HG03095 (cell line): ENCODE measurements at regions not wholly inside any gene's neighbourhood (a gene's known extent, or its start where the extent isn't known, plus 50 kb on each side); places are given as distances from the start of the nearest gene placed in this dataset.

Experiments used
- ATAC-seq: cut with Tn5 transposase; IDR thresholded peaks from one replicate; pipeline ENCODE4 v1.9.1; 2021; ENCODE audit warnings: moderate library complexity; ENCODE audit not compliant: unreplicated experiment

- no peak for ATAC-seq
These were observed 122.3 kb downstream of the SPATA19 start for GRCh38 chr11:133723056-133723455.

- ATAC-seq, result no peak
These were observed 124.4 kb downstream of the SPATA19 start for GRCh38 chr11:133720951-133721350.

DNA sequence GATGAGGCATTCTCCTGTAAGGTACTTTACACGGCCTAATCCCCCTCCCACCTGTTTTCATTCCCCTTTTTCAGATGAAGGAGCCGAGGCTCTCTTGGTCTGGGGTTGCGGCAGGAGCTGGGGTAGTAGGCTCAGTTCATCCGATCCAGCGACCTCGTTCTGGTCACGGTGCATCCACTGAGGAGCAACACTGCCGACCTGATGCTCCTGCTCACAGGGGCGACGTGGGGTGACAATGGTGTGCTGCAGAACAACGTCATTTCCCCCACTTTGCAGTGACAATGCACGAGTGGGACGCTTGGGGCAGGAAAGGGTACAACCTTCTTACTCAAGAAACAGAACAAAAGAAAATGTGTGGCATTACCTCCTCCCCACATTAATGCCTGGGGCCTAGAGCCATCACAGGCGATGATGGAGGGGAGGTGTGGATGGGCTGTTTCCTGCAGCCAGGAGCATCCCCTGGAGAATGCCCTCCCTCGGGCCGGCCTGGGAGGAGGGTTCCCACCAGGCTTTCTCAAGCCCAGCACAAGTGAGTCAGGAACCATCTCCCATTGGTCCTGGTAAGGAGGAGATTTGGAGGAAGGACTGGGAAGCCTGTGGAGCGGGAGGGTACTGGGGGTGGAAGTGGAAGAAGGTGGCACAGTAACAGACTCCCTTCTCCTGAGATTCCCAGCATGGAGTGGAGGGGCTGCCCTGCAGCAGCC lies 125.6 kb downstream of the SPATA19 start:
- no peak for ATAC-seq

GRCh38 chr11:133718831-133719230 lies 126.5 kb downstream of the SPATA19 start:
- no peak for ATAC-seq

- no peak for ATAC-seq
These were observed 127.1 kb downstream of the SPATA19 start for GRCh38 chr11:133718238-133718637.

DNA sequence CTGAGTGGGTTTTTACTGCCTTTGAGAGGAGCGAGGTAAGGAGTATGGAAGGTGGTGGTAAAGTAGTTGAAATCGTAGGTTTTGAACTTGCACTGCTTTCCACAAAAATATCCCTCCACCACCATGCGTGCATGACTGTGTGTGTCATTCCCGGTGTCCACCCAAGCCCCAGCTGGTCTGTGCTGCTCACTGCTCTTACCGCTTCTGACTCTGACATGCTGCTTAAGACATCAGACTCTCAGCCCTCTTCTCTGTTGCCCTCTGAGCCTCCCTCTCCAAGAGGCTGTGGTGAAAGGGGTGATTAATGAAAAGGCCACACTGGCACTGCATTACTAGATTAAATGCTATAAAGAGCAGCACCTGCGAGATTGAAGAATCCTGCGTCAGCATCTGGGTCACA lies 128.7 kb downstream of the SPATA19 start:
- no peak for ATAC-seq

- no peak for ATAC-seq
These were observed 129.7 kb downstream of the SPATA19 start for GRCh38 chr11:133715602-133716001.

DNA sequence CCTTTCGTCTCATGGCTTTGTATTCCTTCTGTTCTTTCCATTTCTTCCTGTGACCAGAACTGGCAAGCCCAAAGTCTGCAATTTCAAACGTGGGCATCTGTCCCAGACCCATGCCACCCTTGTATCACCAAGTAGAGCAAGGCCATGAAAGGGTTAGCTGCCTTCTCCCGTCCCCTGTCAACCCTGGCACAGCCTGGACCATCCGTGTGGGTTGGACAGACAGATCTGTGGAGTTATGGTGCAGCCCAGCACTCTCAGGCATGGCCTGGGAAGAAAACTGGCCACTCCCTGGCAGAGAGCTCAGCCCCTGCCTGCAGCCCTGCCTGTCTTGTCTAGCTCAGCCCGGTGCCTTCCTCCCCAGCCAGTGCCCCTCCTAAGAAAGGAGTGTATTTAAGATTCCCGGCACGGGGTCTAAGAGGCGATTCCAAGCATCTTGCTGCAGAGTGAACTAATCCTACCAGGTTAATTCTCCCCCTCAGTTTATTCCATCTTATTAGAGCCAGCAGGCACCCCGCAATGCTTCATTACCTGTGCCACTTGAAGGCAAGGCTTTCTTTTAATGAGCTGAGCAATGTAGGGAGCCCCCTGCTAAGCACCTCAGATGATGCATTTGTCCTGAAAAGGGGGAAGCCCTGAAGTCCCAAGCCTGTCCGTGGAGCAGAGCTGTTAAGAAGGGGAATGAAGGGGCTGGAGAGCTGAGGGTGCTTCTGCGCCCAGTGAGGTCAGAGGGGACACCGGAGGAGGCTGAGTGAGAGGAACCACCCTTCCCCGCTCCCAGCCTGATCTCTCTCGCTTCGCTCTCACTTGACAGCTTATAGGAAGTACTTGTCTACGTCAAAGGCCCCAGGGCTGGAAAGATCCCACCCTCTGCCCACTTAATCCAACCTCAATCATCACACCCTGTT lies 130.6 kb downstream of the SPATA19 start:
- ATAC-seq, result no peak

- ATAC-seq, result no peak
These were observed 131.5 kb downstream of the SPATA19 start for GRCh38 chr11:133713844-133714243.

GRCh38 chr11:133713406-133713805 lies 131.9 kb downstream of the SPATA19 start:
- ATAC-seq, result no peak

DNA sequence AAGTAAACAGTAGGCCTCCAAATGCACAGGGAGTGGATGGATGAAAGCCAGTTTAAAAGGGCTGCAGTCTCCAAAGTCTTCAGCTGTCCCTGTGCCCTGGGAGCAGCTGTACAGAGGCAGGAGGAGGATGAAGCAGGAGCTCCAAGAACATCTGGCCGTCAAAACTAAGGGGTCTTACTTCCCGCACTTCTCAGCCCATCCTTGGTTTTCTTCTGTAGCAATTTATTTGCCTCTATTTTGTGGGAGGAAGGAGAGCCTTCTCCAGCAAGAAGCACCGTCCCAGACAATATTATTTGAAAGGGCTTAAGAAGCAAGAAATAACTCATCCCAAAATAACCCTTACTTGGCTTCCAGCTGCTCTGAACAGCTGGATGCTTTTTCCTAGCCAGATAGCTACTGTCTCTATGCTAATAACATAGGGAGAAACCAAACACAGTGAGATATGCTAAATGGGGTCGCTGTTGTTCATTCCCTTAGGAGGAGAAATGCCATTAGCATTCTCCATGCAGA lies 133.2 kb downstream of the SPATA19 start:
- no peak for ATAC-seq

DNA sequence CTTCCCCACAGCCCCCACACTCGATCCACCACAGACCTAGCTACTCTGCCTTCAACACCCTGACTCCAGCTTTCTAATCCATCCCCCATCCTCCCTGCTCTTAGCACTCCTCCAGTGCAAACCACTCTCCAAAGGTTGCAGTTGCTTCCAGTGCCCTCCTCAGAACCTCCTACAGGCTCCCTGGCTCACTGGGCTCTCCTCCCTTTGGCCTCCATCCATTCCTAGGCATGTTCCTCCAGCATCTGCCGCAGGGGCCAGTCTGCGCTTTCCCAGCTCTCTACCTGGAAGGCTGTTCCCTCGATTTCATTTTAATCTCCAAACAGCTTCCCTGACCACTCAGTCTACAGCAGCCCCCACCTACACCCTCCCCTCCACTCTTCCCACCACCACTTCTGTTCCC lies 133.8 kb downstream of the SPATA19 start:
- ATAC-seq, result no peak

DNA sequence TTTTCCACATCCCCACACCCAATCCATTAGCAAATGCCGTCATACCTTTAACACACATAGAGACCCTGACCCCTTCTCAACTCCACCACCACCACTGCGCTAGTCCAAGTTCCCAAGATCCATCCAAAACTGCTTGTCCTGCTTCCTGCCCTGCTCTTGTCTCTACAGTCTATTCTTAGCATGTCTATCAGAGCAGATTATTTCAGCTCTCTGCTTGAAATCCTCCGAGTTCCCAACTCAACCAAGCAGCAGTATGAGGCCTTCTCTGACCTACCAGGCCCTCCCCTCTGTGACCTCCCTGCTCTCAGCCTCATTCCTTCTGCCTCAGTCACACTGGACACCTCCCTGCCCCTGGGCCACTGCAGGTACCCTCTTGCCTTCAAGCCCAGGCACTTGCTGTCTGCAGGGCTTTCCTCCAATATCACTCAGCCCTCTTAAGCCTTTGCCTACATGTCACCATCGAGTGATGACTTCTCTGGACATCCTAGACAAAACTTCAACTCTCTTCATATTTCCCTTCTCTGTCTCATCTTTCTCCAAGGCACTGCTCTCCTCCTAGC lies 134.6 kb downstream of the SPATA19 start:
- ATAC-seq, result no peak

GRCh38 chr11:133710241-133710640 lies 135.1 kb downstream of the SPATA19 start:
- no peak for ATAC-seq

GRCh38 chr11:133708547-133709051 lies 136.7 kb downstream of the SPATA19 start:
- ATAC-seq, result no peak

DNA sequence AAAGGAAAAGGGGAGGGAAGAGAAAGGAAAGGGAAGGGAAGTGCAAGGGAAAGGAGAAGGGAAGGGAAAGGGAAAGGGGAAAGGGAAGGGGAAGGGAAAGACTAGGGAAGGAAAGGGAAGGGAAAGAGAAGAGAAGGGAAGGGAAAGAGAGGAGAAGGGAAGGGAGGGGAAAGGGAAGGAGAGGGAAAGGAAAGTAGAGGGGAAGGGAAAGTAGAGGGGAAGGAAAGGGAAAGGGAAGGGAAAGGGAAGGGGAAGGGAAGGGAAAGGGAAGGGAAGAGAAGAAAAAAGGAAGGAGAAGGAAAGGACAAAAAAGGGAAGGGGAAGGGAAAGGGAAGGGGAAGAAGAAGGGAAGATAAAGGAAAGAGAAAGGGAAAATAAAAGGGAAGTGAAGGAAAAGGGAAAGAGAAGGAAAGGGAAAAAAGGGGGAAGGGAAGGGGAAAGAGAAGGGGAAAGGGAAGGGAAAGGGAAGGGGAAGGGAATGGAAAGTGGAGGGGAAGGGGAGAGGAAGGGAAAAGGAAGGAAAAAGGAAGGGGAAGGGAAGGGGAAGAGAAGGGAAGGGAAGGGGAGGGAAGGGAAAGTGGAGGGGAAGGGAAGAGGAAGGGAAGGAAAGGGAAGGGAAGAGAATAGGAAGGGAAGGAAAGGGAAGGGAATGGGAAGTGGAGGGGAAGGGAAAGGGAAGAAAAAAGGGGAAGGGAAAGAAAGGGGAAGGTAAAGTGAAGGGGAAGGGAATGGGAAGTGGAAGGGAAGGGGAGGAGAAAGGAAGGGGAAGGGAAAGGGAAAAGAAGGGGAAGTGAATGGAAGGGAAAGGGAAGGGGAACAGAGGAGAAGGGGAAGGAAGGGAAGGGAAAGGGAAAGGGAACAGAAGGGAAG lies 138.2 kb downstream of the SPATA19 start:
- ATAC-seq, result no peak

GRCh38 chr11:133705873-133706272 lies 139.4 kb downstream of the SPATA19 start:
- no peak for ATAC-seq

GRCh38 chr11:133705074-133705648 lies 140.2 kb downstream of the SPATA19 start:
- no peak for ATAC-seq

DNA sequence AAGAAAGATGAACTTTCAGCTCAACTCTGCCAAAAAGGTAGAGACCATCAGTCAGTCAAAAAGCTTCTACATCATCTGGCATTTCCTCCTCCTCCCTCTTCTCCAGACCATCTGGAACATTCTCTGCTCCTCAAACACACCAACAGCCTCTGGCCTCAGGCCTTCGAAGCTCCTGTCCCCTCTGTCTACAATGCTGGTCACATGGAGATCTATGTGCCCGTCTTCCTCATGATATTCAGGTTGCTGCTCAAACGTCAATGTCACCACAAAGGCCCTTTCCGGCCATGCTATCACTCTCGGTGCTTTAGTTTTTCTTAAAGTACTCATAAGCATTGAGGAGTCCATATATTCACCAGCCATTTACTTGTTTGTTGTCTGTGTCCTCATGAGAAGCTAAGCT lies 146.2 kb downstream of the SPATA19 start:
- no peak for ATAC-seq

- no peak for ATAC-seq
These were observed 146.7 kb downstream of the SPATA19 start for GRCh38 chr11:133698654-133699053.
